ENCODE measurements at regions not wholly inside any gene's neighbourhood (a gene's known extent, or its start where the extent isn't known, plus 50 kb on each side); places are given as distances from the start of the nearest gene placed in this dataset.

DNA sequence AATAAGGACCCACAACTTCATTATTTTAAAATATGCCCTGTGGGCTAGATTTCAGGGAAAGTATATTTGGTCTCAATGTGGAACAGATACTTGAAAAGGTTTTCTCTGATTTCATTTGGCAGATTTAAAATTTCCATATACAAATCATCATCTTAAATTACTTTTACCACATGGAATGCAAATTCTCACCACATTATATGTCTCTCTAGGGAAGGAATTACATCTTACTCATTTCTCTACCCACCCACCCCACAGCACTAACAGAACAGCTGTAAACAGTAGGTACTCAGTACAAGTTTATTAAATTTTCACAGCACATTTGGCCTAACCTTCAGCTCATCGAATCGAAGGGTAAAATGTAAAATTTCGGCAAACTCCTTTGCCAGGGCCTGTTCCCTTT lies 104.0 kb downstream of the CYRIA start:
- DNase-seq (ENCODE audit: low read depth) = no peak

DNA sequence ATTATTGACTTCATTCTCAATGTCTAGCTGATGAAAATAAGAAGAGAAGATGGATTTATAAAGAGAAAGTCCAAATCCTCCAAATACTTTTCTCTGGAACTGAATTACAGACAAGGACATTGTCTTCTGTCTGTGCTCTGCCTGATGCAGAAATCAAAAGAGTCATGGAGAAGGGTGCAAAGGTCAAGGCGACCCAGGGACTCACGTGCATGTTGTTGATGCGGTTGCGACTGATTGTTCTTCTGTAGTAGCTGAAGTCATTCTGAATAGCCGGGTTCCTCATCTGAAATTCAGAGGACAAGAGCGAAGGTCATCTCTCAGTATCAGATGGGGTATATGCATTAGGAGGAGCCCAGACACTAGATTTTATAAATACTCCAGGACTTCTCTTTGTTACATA lies 104.4 kb downstream of the CYRIA start:
- no peak for DNase-seq (ENCODE audit: low read depth)

DNA sequence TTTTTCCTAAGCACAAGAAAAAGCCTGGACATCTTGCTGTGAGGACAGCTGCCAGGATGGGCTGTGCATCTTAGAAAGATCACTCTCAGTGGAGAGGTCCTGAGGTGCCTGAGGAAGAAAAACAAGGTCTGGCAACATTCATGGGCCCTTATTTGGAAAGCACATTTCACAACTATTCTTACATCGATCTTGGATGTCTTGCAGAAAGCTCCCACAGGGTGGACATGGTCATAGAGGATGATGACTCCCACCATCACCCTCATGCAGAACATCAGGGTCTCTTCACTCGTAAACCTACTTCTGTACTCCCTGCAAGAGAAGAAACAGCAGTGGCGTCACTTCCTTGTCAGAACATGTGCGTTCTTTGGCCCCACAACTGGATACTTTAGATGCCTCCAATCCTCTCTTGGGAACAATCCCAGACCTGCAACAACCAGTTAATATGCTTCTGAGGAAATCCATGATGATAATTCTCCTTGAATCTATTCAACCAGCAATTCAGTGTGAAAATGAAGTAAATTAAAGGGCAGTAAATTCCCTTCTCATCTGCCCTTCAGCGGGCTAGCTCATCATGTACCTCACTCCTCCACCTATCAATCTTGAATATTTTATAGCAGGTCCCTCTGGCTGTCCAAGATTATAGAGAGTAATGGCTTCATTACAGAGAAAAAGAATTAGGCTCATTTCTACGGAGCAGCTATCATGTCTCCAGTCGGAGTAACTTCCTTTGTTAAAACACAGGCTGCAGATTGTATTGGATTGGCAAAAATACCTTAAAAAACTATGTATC lies 106.2 kb downstream of the CYRIA start:
- DNase-seq (ENCODE audit: low read depth) = no peak

DNA sequence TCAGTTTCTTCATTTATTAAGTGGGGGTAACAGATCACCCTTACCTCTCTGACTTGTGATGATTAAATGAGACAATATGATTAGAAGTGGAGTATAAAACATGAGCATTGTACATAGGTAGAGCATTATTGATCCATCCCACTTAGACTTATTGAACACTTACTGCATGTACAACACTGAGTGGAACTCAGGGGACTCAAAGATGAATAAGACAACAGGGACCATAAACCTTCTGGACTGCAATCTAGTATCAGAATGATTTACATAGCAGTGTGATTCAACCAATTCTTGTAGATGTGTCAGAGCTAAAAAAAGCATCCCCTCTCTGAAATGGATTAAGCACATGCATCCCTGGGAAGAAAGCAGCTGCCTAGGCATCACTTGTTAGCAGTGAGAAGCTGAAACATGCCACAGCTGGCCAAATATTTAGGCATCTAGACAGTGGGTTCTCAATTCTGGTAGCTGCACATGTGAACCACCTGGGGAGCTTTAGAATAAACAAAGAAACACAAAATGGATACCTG lies 111.5 kb downstream of the CYRIA start:
- DNase-seq (ENCODE audit: low read depth) = no peak

DNA sequence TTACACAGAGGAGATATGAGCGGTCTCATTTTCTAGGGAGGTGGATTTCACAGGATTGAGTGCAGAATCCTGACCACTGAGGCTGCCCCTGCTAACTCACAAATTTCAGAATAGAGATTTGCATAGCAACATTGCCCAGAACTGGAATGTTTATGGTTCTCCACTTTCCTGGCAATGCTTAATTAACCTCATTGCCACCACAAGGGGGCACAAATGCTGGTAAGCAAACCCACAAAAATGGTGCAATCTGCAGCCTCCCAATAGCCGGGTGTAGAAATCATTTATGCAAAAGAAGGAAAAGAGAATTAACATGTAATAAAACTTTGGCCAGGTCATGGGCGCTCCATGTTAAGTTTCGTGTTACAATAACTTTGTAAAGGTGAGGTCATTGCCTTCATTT lies 112.4 kb downstream of the CYRIA start:
- DNase-seq (ENCODE audit: low read depth) = no peak

DNA sequence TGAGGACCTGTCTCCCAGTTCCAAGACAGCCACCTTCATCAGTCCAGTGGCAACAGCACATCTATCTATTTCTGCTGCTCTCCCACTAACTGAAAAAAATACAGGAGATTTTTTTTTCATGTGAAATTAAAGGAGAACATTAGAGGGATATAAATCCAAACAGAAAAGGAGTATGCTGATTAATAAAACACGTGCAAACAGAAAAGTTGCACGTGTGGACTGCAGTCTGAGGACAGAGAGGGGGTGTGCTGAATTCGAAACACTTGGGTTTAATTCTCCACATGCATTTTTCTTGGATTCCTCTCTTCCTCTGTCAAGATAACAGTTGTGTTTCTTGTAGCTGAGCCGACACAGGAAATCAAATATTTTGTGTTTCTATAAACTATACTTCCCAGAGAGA lies 113.4 kb downstream of the CYRIA start:
- no peak for DNase-seq (ENCODE audit: low read depth)

DNA sequence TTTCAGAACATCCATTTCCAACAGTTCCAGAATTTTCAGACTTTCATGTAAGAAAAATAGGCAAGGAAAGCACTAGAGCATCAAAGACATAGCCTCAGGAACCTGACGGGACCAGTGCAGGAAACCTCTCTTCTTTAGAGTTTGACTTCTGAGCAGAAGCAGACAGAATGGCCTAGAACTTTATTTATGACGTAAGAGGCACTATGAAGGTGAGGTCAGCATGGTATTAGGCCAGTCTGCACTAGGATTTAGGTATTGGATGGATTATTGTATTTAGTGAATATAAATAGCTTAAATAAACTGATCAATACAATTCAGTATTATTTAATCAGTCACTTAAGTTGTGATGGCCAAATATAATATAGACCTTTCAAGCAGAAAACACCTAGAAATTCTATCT lies 117.6 kb downstream of the CYRIA start:
- no peak for DNase-seq (ENCODE audit: low read depth)

DNA sequence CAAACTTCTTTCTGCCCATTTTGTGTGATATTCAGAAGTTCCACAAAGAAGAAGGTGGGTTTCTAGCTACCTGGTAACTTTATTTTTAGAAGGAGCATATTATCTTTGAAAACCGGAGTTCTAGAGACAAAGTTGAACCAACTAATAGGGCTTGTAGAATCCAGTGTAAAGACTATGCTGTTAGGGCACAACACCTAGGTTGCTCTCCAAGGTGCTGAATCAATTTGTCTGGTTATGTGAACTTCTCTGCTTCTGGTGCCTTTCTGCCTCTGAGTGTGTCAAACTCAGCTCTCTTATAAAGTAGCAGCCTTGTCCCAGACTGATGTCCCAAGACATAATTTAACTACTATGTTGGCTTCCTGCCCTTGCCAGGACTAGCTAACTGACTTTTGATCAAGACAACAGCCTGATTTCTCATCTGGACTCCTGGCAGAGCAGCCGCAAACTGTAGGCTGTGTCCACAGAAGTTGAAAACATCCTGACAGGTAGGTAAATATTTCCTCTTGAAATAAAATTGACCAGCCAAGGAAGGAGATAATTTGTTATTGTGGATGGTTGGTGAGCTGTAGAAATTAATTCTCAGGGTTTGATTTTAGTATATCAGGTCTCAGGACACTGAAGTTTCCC lies 119.4 kb downstream of the CYRIA start:
- no peak for DNase-seq (ENCODE audit: low read depth)

DNA sequence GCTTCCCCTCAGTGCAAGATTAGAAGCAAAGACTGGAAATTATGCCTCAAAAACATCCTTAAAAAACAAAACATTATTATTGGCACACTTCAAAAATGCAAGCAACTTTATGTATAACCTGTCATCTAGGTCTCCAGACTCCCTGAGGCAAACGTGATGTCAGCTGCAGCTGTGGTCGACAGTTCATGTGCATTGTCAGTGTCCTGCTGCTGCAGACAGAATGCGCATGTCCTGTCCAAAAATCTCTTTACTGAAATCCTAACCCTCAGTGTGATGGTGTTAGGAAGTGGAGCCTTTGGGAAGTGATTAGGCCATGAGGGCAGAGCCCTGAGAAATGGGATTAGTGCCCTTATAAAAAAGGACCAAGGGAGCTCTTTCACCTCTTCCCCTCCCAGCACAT lies 126.9 kb downstream of the CYRIA start:
- DNase-seq (ENCODE audit: low read depth) = no peak

DNA sequence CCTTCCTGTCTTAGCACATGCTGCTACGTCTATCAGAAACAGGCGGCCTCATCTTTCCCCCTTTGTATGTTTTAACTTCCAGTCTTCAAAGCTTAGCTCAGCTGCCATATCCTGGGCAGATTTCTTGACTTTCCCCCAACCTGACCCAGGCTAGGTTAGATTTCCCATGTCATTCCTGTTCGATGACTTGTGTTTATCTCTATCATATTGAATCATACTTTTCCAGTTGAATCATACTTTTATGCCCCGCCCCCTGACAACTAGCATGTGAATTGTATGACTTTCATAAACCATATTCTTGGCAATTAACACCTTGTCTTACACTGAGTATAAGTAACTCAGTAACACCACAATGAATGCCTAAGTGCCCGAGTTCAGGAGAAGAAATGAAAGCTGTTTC lies 128.3 kb downstream of the CYRIA start:
- DNase-seq (ENCODE audit: low read depth) = no peak

DNA sequence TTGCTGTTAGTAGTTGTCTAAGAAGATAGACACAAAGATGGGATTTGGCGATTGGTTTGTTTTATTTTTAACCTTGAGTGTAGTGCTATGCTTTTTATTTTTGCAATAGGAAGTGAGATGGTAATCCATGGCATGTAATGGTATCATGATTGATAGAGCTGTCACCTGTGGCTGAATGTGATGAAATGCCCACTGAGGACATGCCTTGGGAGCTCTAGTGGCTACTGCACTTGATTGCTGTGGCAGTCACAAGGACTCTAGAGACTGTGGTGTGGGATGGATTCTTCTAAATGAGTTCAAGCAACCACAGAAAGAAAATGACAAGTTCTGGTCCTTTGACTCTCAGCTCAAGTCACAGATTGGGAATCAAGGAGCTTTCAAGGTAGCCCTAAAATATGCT lies 139.4 kb downstream of the CYRIA start:
- DNase-seq (ENCODE audit: low read depth) = no peak

DNA sequence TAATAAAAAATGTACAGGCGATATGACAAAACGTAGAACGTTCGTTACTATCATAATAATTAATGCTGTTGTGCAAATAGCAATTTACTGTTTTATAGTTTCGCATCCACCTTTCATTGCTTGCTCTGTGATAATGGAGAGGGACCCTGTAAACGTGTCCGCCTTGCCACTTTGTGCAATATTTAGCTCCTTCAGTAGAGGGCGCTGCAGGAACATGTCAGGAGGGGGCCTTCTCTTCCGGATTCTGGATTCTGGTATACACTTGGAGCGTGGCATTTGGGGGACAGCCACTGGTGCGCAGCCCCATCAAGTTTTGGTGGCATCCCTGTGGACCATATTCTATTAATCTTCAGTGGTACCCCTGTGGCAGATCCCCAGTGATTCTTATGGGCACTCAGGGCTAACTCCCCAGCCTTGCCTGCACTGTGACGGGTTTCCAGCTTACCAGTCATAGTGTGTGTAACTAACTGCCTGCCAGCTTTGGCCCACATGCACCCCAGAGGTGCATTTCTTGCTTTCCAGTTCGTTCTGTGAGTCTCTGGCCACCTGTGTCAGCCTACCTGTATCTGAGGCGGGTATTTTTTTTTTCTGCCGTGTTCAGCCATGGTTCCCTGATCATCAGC lies 140.3 kb downstream of the CYRIA start:
- DNase-seq (ENCODE audit: low read depth) = no peak

DNA sequence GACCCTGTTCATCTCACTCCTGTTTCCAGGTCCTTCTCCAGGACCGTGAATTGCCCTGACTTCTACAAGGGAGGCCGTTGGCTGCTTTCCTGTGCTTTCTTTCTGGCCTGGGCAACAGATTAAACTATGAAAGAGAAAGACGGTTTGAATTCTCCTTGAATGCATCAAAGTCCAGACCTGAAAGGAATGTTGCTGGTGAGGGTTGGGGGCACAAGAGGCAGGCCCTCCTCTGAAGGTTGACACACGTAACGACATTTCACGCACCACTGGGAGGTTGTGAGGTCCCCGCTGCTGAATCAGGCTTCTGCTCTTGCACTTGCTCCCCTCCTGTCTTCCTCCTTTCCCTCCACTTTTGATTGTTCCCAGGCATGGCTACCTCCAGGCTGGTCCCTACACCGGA lies 141.9 kb downstream of the CYRIA start:
- no peak for DNase-seq (ENCODE audit: low read depth)

DNA sequence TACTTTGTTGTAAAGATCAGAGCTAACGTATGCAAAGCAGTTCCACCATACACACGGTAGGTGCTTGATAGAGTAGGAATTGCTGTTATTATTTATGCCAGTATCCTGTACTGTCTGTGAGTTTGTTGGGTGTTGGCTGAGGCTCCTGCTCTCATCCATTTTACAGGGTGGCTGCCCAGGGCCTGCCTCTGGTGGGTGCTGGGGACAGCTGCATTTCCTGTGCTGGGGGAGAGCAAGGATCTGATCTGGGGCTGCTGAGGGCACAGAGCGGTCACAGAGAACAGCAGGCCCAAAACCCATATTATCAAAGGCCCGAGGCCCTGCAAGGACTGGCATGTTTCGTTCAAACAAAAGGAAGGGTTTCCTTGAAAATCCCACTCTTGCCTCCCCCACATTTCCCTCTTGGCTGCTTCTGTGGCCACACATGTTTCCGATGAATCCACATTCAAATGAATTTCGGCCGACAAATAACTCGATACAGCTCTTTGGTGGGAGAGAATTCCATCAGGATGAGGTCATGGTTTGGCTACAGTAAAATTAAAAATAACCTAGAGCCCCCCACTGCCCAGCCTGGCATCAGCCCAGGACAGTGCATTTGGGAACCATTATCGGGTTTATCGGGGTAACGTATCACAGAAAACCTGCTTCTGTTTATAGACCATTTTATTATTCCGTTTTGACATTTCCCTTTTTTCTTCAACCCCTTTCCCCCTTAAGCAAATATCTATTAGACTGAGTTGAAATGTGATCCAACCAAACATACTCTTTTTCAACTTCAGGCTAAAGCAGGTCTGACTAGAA lies 143.4 kb downstream of the CYRIA start:
- DNase-seq (ENCODE audit: low read depth) = no peak

DNA sequence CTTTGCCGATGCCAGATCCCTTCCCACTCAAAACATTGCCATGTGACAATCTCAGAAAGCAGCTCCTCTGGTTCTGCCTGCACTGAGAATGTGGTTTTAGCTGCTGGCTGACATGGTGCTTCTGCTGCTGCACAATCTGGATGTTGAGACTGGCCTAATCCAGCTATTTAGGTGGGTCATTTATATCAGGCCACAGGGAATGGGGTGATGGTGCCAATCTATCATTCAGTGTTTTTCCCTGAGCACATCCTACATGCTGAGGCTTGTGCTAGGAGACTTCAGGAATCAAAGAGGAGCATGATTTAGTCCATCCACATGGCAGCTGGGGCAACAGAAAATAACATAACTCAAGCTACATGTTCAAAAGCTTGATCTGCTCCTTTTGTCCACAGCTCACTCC lies 144.7 kb downstream of the CYRIA start:
- no peak for DNase-seq (ENCODE audit: low read depth)

DNA sequence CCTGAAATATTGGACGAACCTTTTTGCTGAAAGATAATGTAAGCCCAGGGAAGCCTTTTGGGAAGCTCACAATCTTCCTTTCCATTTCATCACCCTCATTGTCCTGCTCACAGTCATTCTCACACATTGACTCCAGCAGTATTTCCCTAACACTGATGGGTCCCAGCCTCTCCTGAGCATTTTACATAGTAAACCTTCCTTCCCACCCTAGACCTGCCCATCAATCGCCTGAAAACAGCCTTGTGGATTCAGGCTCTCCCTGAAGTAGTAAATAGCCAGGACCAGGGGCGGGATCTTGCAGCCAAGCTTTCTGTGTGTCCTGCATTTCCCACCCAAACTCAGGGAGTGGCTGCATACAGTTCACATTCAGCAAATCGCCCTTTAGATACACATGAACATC lies 149.9 kb downstream of the CYRIA start:
- DNase-seq (ENCODE audit: low read depth) = no peak

DNA sequence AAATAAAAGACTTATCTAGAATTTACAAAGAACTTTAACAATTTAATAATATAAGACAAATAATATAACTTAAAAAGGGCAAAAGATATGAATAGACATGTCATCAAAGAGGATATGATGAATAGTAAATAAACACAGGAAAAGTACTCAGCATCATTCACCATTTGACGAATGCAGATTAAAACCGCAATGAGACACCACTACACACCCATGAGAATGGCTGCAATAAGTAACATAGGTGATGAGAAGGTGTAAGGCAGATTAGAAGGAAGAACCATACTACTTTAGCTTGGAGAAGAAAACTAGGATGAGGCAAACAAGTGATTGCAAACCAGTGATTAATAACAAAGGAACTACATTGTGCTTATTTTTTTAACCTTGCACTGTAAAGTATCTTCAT lies 152.0 kb downstream of the CYRIA start:
- DNase-seq (ENCODE audit: low read depth) = no peak

DNA sequence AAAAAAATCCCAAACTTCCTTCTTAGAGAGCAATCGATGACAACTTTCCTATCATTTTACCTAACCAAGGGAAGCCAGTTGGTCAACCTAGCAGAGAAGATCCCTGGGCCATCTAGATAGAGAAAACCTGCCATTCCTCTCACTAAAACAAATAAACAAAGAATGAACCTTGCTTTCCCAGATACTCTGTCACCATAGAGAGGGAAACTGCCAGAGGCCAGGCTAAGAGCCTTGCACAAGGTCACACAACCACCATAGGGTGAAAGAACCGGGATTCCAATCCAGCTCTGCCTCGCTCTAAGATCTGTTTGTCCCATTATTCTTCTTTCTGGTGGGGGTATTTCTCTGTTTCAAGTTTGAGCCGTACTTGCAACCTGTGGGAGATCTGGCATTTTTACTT lies 154.6 kb downstream of the CYRIA start:
- no peak for DNase-seq (ENCODE audit: low read depth)

DNA sequence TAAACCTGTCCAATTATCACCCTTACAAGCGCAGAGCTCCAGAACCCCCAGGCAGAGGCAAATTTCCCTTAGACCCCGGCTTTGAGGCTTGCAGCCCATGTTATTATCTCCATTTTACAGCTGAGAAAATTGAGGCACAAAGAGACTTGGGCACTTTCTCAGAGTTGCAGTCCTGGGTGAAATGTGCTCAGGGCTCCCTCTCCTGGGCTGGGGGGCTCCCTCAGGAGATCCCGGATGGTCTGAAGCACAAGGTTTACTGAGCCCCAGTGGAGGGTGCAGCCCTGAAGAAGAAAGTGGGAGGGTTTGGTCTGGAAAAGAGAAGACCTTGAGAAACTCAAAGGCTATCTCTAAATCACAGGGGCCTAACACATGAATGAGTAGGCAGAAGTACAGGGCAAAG lies 156.6 kb downstream of the CYRIA start:
- DNase-seq (ENCODE audit: low read depth) = no peak

DNA sequence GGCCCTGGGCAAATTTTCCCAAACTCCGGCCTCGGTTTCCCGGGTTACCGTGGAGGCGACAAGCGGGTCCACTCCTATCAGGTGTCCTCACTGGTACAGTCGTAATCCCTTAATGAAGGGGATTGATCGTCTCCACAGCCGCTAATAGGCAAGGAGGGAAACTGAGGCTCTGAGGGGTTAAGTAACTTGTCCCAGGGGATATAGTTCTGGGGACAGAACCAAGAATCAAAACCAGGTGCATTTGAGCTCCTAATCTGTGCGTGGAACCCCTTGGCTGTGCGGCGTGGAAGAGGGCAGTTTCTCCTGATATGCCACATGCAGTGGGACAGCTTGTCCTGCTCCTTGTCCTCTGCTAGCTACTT lies 157.2 kb downstream of the CYRIA start:
- DNase-seq (ENCODE audit: low read depth) = no peak

DNA sequence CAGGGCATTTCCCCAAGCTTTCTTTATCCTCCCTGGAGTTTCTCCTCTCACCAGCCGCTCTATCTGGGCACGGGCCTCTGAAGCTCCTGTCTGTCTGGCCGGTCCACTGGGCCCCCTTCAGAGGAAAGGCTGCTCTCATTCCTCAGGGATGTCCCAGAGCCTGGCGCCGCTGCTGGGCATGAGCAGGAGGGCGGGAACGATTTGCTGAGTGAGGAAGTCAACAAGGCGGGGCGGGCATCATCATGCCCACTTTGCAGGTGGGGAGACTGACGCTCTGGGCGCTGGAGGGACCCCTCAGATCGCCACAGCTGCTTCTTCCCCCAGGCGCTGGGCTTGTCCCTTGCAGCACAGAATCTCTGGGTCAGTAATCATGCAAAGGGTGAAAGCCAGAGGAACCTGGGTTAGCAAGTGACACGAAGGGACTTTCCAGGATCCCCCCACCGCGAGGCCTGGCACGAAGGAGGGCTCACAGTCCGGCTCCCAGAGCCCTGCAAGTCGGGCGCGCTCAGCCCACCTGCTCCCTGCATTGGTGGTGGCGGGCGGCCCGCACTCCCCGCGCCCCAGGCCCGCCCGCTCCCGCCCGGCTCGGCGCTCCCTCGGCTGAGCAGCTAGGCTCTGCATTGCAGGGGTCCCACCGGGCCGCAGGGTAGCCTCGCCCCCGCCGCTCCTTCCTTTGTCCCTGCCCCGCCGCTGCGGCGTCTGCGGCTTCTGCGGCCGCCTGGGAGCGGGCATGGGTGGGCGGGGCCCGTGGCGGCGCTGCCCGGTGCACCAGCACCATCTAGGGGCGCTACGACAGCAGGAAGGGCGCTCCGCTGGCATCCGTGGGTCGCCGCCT lies 157.8 kb downstream of the CYRIA start:
- DNase-seq (ENCODE audit: low read depth) = no peak

DNA sequence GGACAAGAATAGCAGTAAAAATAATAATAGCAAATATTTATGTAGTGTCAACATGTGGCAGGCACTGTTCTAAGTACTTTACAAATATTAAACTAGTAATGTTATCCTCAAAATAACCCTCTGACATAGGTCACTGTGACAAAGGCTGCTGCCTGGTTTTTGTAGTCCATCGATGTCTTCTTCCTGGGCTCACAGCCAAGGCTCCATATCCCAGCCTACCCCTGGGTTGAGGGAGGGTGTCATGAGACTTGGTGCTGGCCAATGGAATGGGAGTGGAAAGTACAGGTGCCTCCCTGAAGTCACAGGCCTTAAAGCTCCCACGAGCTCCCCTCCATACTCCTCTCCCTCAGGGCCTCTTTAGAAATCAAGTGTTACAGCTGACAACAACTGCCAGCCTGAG lies 159.3 kb downstream of the CYRIA start:
- DNase-seq (ENCODE audit: low read depth) = no peak
